SK-N-MC (cell line): ENCODE measurements at regions not wholly inside any gene's neighbourhood (a gene's known extent, or its start where the extent isn't known, plus 50 kb on each side); places are given as distances from the start of the nearest gene placed in this dataset.
A peak's percentile ranks its signal among the peaks of the same experiment; 100 is the strongest.
"Not testable (repeated sequence)": the region's sequence is repeated elsewhere in the genome, so short reads cannot be mapped to it uniquely, and the experiment has no call there.

Experiments used
- DNase-seq: peaks from one replicate; pipeline ENCODE4 v3.0.0-alpha.2; 2011; ENCODE audit warnings: low read depth, low spot score
- H3K27ac ChIP-seq: fragments of 200-600 bp; sonication (generic); 2 replicates; pipeline ENCODE4 v1.5.1; 2016; ENCODE audit warnings: mixed run types
- H3K36me3 ChIP-seq: fragments of 200-600 bp; sonication (generic); 2 replicates; pipeline ENCODE4 v1.6.1; 2017; ENCODE audit warnings: antibody characterized with exemption, low read length, mixed read lengths; ENCODE audit not compliant: insufficient read depth
- H3K4me3 ChIP-seq: fragments of 200-600 bp; sonication (generic); 2 replicates; pipeline ENCODE4 v1.5.1; 2016
- H3K9ac ChIP-seq: fragments of 200-600 bp; sonication (generic); 2 replicates; pipeline ENCODE4 v1.8.0; 2017; ENCODE audit warnings: mixed run types, mixed read lengths; ENCODE audit not compliant: insufficient read length
- H3K9me3 ChIP-seq: fragments of 200-600 bp; sonication (generic); 2 replicates; pipeline ENCODE4 v1.6.1; 2017; ENCODE audit warnings: low read depth, mild to moderate bottlenecking, antibody characterized with exemption, low read length, moderate library complexity, mixed read lengths
- EZH2 ChIP-seq: fragments of 200-600 bp; sonication (generic); IDR thresholded peaks from one replicate; pipeline ENCODE4 v1.6.1; 2017; ENCODE audit warnings: antibody characterized with exemption
- FOXP2 ChIP-seq: optimal IDR thresholded peaks from 2 replicates; pipeline ENCODE3; 2011; ENCODE audit warnings: mild to moderate bottlenecking, moderate library complexity; ENCODE audit not compliant: insufficient read depth; ENCODE audit errors: extremely low read length, control extremely low read depth
- POLR2AphosphoS5 ChIP-seq: IDR thresholded peaks from 2 replicates; pipeline ENCODE4 v1.6.1; 2012; ENCODE audit warnings: mild to moderate bottlenecking, low read depth, low read length, borderline replicate concordance

- H3K9ac ChIP-seq: no peak overlapping the region
- no peak for TF ChIP-seq POLR2AphosphoS5
- no peak for TF ChIP-seq FOXP2
- no peak for TF ChIP-seq EZH2
- no peak for DNase-seq
- no peak overlapping the region for H3K27ac ChIP-seq
- H3K9me3 ChIP-seq: no peaks in the 10 kb centered on the region
- H3K36me3 ChIP-seq: no peaks in the 10 kb centered on the region
- H3K4me3 ChIP-seq: no peak overlapping the region
These were observed 575.5 kb upstream of the C16orf82 start for GRCh38 chr16:26491101-26491670.

- DNase-seq: no peak
- H3K27ac ChIP-seq: no peak overlapping the region
- TF ChIP-seq POLR2AphosphoS5: no peak
- no peak for TF ChIP-seq FOXP2
- no peak for TF ChIP-seq EZH2
- no peak overlapping the region for H3K4me3 ChIP-seq
- no peak overlapping the region for H3K9ac ChIP-seq
- H3K9me3 ChIP-seq: no peaks in the 10 kb centered on the region
- H3K36me3 ChIP-seq: no peaks in the 10 kb centered on the region
These were observed 574.8 kb upstream of the C16orf82 start for GRCh38 chr16:26491962-26492361.

- H3K9me3 ChIP-seq: no peaks in the 10 kb centered on the region
- no peaks in the 10 kb centered on the region for H3K36me3 ChIP-seq
- H3K4me3 ChIP-seq: peak overlapping the region; percentile 21; the same call in 1 of the 2 replicates
- H3K27ac ChIP-seq: peak overlapping the region; percentile 4; the same call in 1 of the 2 replicates
- DNase-seq: no peak
- H3K9ac ChIP-seq: no peak overlapping the region
- no peak for TF ChIP-seq EZH2
- no peak for TF ChIP-seq FOXP2
- TF ChIP-seq POLR2AphosphoS5: no peak
These were observed 573.0 kb upstream of the C16orf82 start for GRCh38 chr16:26493751-26494150.

- TF ChIP-seq POLR2AphosphoS5 (no peak), EZH2 (no peak), FOXP2 (no peak)
- H3K36me3 ChIP-seq: no peaks in the 10 kb centered on the region
- H3K9me3 ChIP-seq: no peaks in the 10 kb centered on the region
These were observed 568.8 kb upstream of the C16orf82 start for GRCh38 chr16:26497896-26498295.

GRCh38 chr16:26500326-26500725, 566.4 kb upstream of the C16orf82 start:
- Histone ChIP-seq H3K4me3 (no peak overlapping the region), H3K36me3 (no peaks in the 10 kb centered on the region), H3K9ac (no peak overlapping the region), H3K9me3 (no peaks in the 10 kb centered on the region), H3K27ac (no peak overlapping the region)
- TF ChIP-seq POLR2AphosphoS5: no peak
- TF ChIP-seq FOXP2: no peak
- TF ChIP-seq EZH2: no peak
- DNase-seq: no peak

More at GRCh38 chr16:26497896-26498295, 568.8 kb upstream of the C16orf82 start:
- DNase-seq: no peak
- Histone ChIP-seq H3K4me3 (no peak overlapping the region), H3K27ac (no peak overlapping the region), H3K9ac (no peak overlapping the region)

GRCh38 chr16:26505496-26505895, 561.2 kb upstream of the C16orf82 start:
- H3K9me3 ChIP-seq: no peaks in the 10 kb centered on the region
- DNase-seq: no peak
- H3K4me3 ChIP-seq: no peak overlapping the region

GRCh38 chr16:26508946-26509345, 557.8 kb upstream of the C16orf82 start:
- not testable (repeated sequence) for H3K36me3 ChIP-seq

More at GRCh38 chr16:26505496-26505895, 561.2 kb upstream of the C16orf82 start:
- Histone ChIP-seq H3K27ac (no peak overlapping the region), H3K36me3 (no peaks in the 10 kb centered on the region), H3K9ac (no peak overlapping the region)
- TF ChIP-seq EZH2 (no peak), POLR2AphosphoS5 (no peak), FOXP2 (no peak)

GRCh38 chr16:26510924-26511323, 555.8 kb upstream of the C16orf82 start:
- Histone ChIP-seq H3K9me3 (no peaks in the 10 kb centered on the region), H3K4me3 (no peak overlapping the region), H3K36me3 (no peaks in the 10 kb centered on the region), H3K27ac (no peak overlapping the region), H3K9ac (no peak overlapping the region)
- no peak for DNase-seq
- TF ChIP-seq FOXP2 (no peak), EZH2 (no peak), POLR2AphosphoS5 (no peak)

More at GRCh38 chr16:26508946-26509345, 557.8 kb upstream of the C16orf82 start:
- not testable (repeated sequence) for H3K9ac ChIP-seq, H3K27ac ChIP-seq, H3K4me3 ChIP-seq, H3K9me3 ChIP-seq, DNase-seq

- no peak overlapping the region for H3K27ac ChIP-seq
- no peaks in the 10 kb centered on the region for H3K9me3 ChIP-seq
- no peak overlapping the region for H3K4me3 ChIP-seq
- DNase-seq: no peak
- no peak overlapping the region for H3K9ac ChIP-seq
- TF ChIP-seq POLR2AphosphoS5: no peak
- TF ChIP-seq FOXP2: no peak
- no peak for TF ChIP-seq EZH2
- no peaks in the 10 kb centered on the region for H3K36me3 ChIP-seq
These were observed 555.3 kb upstream of the C16orf82 start for GRCh38 chr16:26511463-26511862.
